RWPE1 (cell line): ENCODE measurements at regions not wholly inside any gene's neighbourhood (a gene's known extent, or its start where the extent isn't known, plus 50 kb on each side); places are given as distances from the start of the nearest gene placed in this dataset.

Source experiments
- CTCF ChIA-PET: fragments of 350-600 bp; sonication (Branson Sonifier 250); formaldehyde crosslinking; extraction: SDS; loops from one replicate; lab custom pipeline; 2021; lab: Yijun Ruan, JAX
- POLR2A ChIA-PET: fragments of 400-600 bp; formaldehyde crosslinking; extraction: SDS; loops from one replicate; lab custom pipeline; 2020; ENCODE audit warnings: antibody characterized with exemption; ENCODE audit not compliant: low non-redundant PET; lab: Yijun Ruan, JAX
- DNase-seq: peaks from one replicate; pipeline ENCODE4 v3.0.0; 2012; ENCODE audit warnings: low spot score
- H3K27ac ChIP-seq: fragments of 450-650 bp; 2 replicates; pipeline ENCODE4 v1.5.1; 2017
- TF ChIP-seq, protein P1 (sequence below): fragments of 450-650 bp; conservative IDR thresholded peaks from 2 replicates; pipeline ENCODE4 v1.5.1; 2017; ENCODE audit warnings: low read depth, mild to moderate bottlenecking

DNA sequence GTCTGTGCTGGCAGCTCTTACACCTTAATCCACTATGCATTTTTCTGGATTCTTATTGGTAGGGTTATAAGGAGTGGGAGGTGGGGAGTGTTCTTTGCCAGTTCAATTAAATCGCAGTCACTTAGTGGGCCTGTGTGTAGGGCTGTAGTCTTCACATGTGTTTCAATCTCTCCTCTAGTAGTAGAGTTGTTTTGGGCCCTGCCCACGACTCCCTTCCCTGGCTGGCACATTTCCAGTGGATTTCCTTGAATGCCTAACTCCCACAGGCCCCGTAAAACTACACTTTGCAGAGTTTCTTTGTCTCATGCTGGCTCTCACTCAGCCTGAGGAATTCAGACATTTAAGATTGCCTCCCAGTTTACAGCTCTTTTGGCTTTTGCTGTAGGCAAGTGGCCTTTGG lies 414.0 kb upstream of the OPRM1 start:
- TF ChIP-seq, protein P1, sequence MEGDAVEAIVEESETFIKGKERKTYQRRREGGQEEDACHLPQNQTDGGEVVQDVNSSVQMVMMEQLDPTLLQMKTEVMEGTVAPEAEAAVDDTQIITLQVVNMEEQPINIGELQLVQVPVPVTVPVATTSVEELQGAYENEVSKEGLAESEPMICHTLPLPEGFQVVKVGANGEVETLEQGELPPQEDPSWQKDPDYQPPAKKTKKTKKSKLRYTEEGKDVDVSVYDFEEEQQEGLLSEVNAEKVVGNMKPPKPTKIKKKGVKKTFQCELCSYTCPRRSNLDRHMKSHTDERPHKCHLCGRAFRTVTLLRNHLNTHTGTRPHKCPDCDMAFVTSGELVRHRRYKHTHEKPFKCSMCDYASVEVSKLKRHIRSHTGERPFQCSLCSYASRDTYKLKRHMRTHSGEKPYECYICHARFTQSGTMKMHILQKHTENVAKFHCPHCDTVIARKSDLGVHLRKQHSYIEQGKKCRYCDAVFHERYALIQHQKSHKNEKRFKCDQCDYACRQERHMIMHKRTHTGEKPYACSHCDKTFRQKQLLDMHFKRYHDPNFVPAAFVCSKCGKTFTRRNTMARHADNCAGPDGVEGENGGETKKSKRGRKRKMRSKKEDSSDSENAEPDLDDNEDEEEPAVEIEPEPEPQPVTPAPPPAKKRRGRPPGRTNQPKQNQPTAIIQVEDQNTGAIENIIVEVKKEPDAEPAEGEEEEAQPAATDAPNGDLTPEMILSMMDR = no peak
- ChIA-PET POLR2A (no interaction called here), CTCF (no interaction called here)
- no peak overlapping the region for H3K27ac ChIP-seq
- no peak for DNase-seq

DNA sequence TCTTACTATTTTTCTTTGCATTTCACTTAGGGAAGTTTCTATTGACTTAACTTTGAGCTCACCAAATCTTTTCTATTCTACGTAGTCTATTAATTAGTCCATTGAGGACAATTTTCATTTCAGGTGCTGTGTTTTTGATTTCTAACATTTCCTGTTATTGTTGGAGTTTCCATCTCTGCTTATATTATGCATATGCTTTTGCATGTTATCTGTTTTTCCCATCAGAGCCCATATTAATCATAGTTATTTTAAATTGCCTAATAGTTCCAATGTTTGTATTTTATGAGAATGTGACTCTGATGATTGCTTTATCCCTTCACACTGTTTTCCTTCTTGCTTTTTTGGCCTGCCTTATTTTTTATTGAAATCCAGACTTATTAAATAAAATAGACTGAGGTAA lies 414.5 kb upstream of the OPRM1 start:
- TF ChIP-seq, protein P1 = no peak
- CTCF ChIA-PET = no interaction called here
- no peak overlapping the region for H3K27ac ChIP-seq
- POLR2A ChIA-PET = no interaction called here
- no peak for DNase-seq

DNA sequence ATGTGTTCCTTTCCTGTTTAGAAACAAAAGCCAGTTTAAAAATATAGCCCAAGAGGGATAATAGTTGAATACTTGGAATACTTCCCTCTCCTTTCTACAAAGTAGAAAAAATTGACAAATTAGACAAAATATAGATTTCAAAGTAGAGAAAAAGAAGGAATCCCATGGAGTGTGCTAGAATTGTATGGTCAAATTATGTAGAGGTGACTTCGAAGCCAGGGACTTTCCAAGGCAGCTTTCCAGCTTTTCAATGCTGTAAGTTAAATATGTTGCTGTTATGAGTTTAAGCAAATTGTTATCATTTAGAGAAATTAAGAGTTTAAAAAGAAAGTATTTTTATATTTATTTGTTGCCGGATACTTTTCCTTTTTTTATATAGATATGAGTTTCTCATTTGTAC lies 415.5 kb upstream of the OPRM1 start:
- TF ChIP-seq, protein P1 = no peak
- ChIA-PET CTCF (no interaction called here), POLR2A (no interaction called here)

DNA sequence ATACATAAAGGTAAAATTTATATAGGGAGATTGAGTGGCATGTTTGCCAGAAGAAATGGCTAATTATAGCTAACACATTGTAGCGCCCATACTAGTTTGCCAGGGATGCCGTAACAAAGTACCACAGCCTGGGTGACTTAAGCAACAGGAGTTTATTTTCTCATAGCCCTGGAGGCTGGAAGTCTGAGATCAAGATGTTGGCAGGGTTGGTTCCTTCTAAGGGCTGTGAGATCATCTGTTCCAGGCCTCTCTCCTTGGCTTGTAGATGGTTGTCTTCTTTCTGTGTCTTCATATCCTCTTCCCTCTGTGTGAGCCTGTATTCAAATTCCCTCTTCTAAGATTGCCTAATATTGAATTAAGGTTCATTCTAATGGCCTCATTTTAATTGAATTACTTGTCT lies 417.5 kb upstream of the OPRM1 start:
- POLR2A ChIA-PET = no interaction called here
- H3K27ac ChIP-seq = no peak overlapping the region
- CTCF ChIA-PET = interaction anchor here (0.7 kb wide), 1 partner anchor 566 kb away, joined by 4 read pairs; no protein-coding TSS in a partner anchor
- no peak for DNase-seq
- TF ChIP-seq, protein P1 = no peak

More for the DNA sequence above, 415.5 kb upstream of the OPRM1 start:
- no peak for DNase-seq
- H3K27ac ChIP-seq = no peak overlapping the region

DNA sequence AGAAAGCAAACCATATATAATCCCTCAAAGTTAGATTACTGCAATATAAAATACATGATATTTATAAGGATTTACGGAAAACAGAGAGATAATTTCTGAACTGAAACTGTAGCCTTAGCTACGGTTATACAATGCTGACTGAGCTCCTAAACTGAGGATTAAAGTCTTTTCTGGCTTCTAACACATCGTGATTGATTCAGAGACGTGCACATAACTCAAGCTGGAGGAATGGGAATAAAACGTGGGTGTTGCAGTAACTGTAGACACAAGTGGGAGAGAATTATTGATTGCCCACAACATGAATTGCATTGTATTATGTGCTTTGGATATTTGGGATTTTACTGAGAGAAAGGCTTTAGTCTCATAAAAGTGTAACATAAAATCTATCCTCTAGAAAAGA lies 418.0 kb upstream of the OPRM1 start:
- no peak overlapping the region for H3K27ac ChIP-seq
- TF ChIP-seq, protein P1 = no peak
- CTCF ChIA-PET = interaction anchor here (0.7 kb wide), 1 partner anchor 565 kb away, joined by 4 read pairs; no protein-coding TSS in a partner anchor
- POLR2A ChIA-PET = no interaction called here
- DNase-seq = no peak

DNA sequence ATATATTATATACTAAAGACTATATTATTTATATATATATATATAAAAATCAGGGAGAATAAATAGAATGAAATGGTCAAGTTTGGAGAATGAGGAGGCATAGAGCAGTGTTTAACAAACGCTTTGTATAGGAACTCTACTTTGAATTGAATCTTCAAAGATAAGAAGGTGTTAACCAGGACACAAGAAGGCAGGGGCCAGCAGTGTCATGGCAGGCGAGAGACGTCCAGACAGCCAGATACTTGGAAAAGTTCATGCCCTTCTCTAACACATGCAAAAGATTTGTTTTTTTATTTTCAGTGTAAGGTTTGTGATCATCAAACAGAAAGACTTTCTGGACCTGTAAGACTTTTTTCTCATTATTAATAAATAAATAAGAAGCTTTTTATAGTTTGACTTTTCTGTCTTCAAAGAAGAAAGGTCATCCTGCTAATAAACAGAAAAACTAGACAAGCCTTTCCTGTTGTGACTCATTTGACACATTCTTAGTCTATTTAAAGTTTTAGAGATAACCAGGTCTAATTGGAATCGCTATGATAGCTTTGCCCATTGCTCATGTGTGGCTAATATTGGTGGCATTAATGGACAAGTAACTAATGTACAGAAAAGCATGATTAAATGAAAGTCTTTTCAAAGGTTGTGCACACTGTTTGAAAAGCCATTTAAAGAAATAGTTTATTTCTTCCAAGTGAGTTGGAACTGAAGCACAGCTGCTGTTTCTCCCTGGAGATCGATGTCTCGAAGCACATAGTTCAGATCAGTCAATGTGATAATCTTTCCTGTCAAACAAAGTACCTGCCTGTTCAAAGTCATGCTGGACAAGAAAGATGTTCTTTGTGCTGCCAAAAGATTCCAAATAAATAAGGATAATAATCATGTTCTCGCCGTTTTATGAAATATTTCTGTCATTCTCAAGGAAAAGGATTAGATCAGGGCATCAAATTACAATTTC lies 420.4 kb upstream of the OPRM1 start:
- ChIA-PET POLR2A (no interaction called here), CTCF (no interaction called here)
- DNase-seq = no peak
- H3K27ac ChIP-seq = no peak overlapping the region
- TF ChIP-seq, protein P1 = no peak
